HG03060 (cell line): ENCODE measurements at regions not wholly inside any gene's neighbourhood (a gene's known extent, or its start where the extent isn't known, plus 50 kb on each side); places are given as distances from the start of the nearest gene placed in this dataset.

Experiments
- ATAC-seq: cut with Tn5 transposase; IDR thresholded peaks from one replicate; pipeline ENCODE4 v1.9.1; 2021; ENCODE audit warnings: low read depth, moderate number of reproducible peaks; ENCODE audit not compliant: unreplicated experiment

- no peak for ATAC-seq
Observed at GRCh38 chr1:170863621-170864020, 71.7 kb upstream of the MROH9 start.

GRCh38 chr1:170864238-170864637, 71.1 kb upstream of the MROH9 start:
- ATAC-seq: no peak

- no peak for ATAC-seq
Observed at GRCh38 chr1:170864876-170865538, 70.3 kb upstream of the MROH9 start.

DNA sequence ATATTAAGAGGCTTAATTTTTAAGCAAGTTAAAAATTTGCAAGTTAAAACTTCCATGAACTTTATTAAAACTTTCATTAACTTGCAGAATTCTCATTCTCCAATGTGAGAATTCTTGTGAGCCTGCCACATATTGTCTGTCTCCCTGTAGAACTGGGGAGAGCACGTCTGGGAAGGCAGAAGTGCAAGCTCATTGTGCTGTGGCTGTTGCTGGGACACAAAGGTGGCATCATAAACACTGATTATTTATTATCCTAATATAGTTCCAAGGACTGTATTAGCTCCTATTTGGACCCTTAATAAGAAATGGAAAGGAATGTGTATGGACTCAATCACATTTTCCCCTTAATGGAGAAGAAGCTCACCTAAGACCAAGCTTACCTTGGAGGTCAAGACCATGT, 68.7 kb upstream of the MROH9 start:
- ATAC-seq: no peak

GRCh38 chr1:170871868-170872267, 63.5 kb upstream of the MROH9 start:
- no peak for ATAC-seq

- no peak for ATAC-seq
Observed at GRCh38 chr1:170872663-170873062, 62.7 kb upstream of the MROH9 start.

GRCh38 chr1:170874671-170875070, 60.7 kb upstream of the MROH9 start:
- ATAC-seq: no peak

- no peak for ATAC-seq
Observed at GRCh38 chr1:170881268-170882265, 53.8 kb upstream of the MROH9 start.
